Upper lobe of right lung (tissue), 1 donor: ENCODE measurements at regions not wholly inside any gene's neighbourhood (a gene's known extent, or its start where the extent isn't known, plus 50 kb on each side); places are given as distances from the start of the nearest gene placed in this dataset.

ENCODE experiments used
- ATAC-seq: fragments of 200-7000 bp; cut with Tn5 transposase; one replicate; pipeline ENCODE4 v1.9.1; 2020; ENCODE audit warnings: mild to moderate bottlenecking, moderate library complexity
- DNase-seq: peaks from one replicate; pipeline ENCODE4 v3.0.0-alpha.2; 2020
- H3K27ac ChIP-seq: fragments of 200-600 bp; one replicate; pipeline ENCODE4 v1.8.0; 2022
- H3K27me3 ChIP-seq: fragments of 200-600 bp; one replicate; pipeline ENCODE4 v1.8.0; 2022; ENCODE audit warnings: mild to moderate bottlenecking
- H3K36me3 ChIP-seq: fragments of 200-600 bp; one replicate; pipeline ENCODE4 v1.8.0; 2022
- H3K4me1 ChIP-seq: fragments of 200-600 bp; one replicate; pipeline ENCODE4 v1.8.0; 2022
- H3K4me3 ChIP-seq: fragments of 200-600 bp; one replicate; pipeline ENCODE4 v1.8.0; 2022; ENCODE audit warnings: mild to moderate bottlenecking
- H3K9me3 ChIP-seq: fragments of 200-600 bp; one replicate; pipeline ENCODE4 v1.8.0; 2022
- CTCF ChIP-seq: fragments of 200-600 bp; IDR thresholded peaks from one replicate; pipeline ENCODE4 v1.8.0; 2022; ENCODE audit warnings: antibody characterized with exemption
- intact Hi-C: fragments of 100-400 bp; cut with DNase I; formaldehyde crosslinking; loops from one replicate; pipeline ENCODE4 v1.11.0; 2022
- donor health status: DM: no; HTN: yes; CAD: no; lungs with severe emphysema.

- no peak overlapping the region for H3K4me3 ChIP-seq
- intact Hi-C loops = no loop called here
- ATAC-seq = no peak
- no peak for DNase-seq
- H3K9me3 ChIP-seq = no peaks in the 10 kb centered on the region
- no peaks in the 10 kb centered on the region for H3K27me3 ChIP-seq
- H3K36me3 ChIP-seq = no peaks in the 10 kb centered on the region
- H3K4me1 ChIP-seq = no peaks in the 10 kb centered on the region
- H3K27ac ChIP-seq = no peak overlapping the region
- no peak for TF ChIP-seq CTCF
Measured at GRCh38 chr7:69228212-69228811, 370.0 kb upstream of the AUTS2 start.

- TF ChIP-seq CTCF = no peak
- Histone ChIP-seq H3K4me1 (no peaks in the 10 kb centered on the region), H3K27ac (no peak overlapping the region), H3K27me3 (no peaks in the 10 kb centered on the region), H3K9me3 (no peaks in the 10 kb centered on the region), H3K36me3 (no peaks in the 10 kb centered on the region), H3K4me3 (no peak overlapping the region)
- peak; percentile 33 for ATAC-seq
- no peak for DNase-seq
- intact Hi-C loops = no loop called here
Measured at GRCh38 chr7:69232445-69233376, 365.6 kb upstream of the AUTS2 start.

- DNase-seq = no peak
- ATAC-seq = no peak
- no peak for TF ChIP-seq CTCF
Measured at GRCh38 chr7:69237541-69237940, 360.7 kb upstream of the AUTS2 start.

GRCh38 chr7:69243016-69243415, 355.3 kb upstream of the AUTS2 start:
- DNase-seq (no peak), ATAC-seq (no peak)
- intact Hi-C loops = no loop called here
- H3K27ac ChIP-seq = no peak overlapping the region
- H3K4me1 ChIP-seq = no peaks in the 10 kb centered on the region
- no peak for TF ChIP-seq CTCF
- no peaks in the 10 kb centered on the region for H3K27me3 ChIP-seq
- no peak overlapping the region for H3K4me3 ChIP-seq
- no peaks in the 10 kb centered on the region for H3K9me3 ChIP-seq
- H3K36me3 ChIP-seq = no peaks in the 10 kb centered on the region

More at GRCh38 chr7:69237541-69237940, 360.7 kb upstream of the AUTS2 start:
- Histone ChIP-seq H3K27me3 (no peaks in the 10 kb centered on the region), H3K36me3 (no peaks in the 10 kb centered on the region), H3K9me3 (no peaks in the 10 kb centered on the region), H3K4me1 (no peaks in the 10 kb centered on the region), H3K4me3 (no peak overlapping the region), H3K27ac (no peak overlapping the region)
- intact Hi-C loops = no loop called here

GRCh38 chr7:69244701-69245100, 353.6 kb upstream of the AUTS2 start:
- Histone ChIP-seq H3K27ac (no peak overlapping the region), H3K4me3 (no peak overlapping the region), H3K27me3 (no peaks in the 10 kb centered on the region), H3K9me3 (no peaks in the 10 kb centered on the region), H3K4me1 (no peaks in the 10 kb centered on the region), H3K36me3 (no peaks in the 10 kb centered on the region)
- no peak for TF ChIP-seq CTCF
- intact Hi-C loops = no loop called here
- DNase-seq (no peak), ATAC-seq (no peak)
